NCI-H345 treated with DMSO at 0.1 percent for 48 hours (cell line): ENCODE measurements at regions not wholly inside any gene's neighbourhood (a gene's known extent, or its start where the extent isn't known, plus 50 kb on each side); places are given as distances from the start of the nearest gene placed in this dataset.
A peak's percentile ranks its signal among the peaks of the same experiment; 100 is the strongest.

ENCODE experiments used
- DNase-seq: peaks from one replicate; lab custom pipeline; 2025; ENCODE audit not compliant: unreplicated experiment; lab: John Stamatoyannopoulos, UW

GRCh38 chr10:121290674-121291073 lies 307.6 kb downstream of the FGFR2 start:
- DNase-seq: no peak

- no peak for DNase-seq
Measured at GRCh38 chr10:121291376-121291775, 306.9 kb downstream of the FGFR2 start.

GRCh38 chr10:121291823-121292222 lies 306.4 kb downstream of the FGFR2 start:
- no peak for DNase-seq

- no peak for DNase-seq
Measured at GRCh38 chr10:121292321-121292720, 305.9 kb downstream of the FGFR2 start.

GRCh38 chr10:121293110-121293509 lies 305.1 kb downstream of the FGFR2 start:
- DNase-seq: no peak

- DNase-seq: no peak
Measured at GRCh38 chr10:121294630-121295029, 303.6 kb downstream of the FGFR2 start.

- no peak for DNase-seq
Measured at GRCh38 chr10:121296378-121296777, 301.9 kb downstream of the FGFR2 start.

GRCh38 chr10:121296881-121297585 lies 301.2 kb downstream of the FGFR2 start:
- DNase-seq: no peak

- no peak for DNase-seq
Measured at GRCh38 chr10:121300723-121301122, 297.5 kb downstream of the FGFR2 start.

GRCh38 chr10:121302541-121303180 lies 295.6 kb downstream of the FGFR2 start:
- no peak for DNase-seq

GRCh38 chr10:121303287-121303890 lies 294.9 kb downstream of the FGFR2 start:
- DNase-seq: no peak

- DNase-seq: no peak
Measured at GRCh38 chr10:121305066-121305465, 293.2 kb downstream of the FGFR2 start.

- no peak for DNase-seq
Measured at GRCh38 chr10:121306159-121306673, 292.0 kb downstream of the FGFR2 start.

GRCh38 chr10:121307411-121307980 lies 290.7 kb downstream of the FGFR2 start:
- DNase-seq: no peak

- DNase-seq: no peak
Measured at GRCh38 chr10:121308020-121308419, 290.2 kb downstream of the FGFR2 start.

GRCh38 chr10:121309164-121309563 lies 289.1 kb downstream of the FGFR2 start:
- no peak for DNase-seq

- peak; percentile 50 for DNase-seq
Measured at GRCh38 chr10:121310151-121310711, 288.0 kb downstream of the FGFR2 start.

- DNase-seq: no peak
Measured at GRCh38 chr10:121311812-121312443, 286.3 kb downstream of the FGFR2 start.

- DNase-seq: no peak
Measured at GRCh38 chr10:121312587-121312986, 285.7 kb downstream of the FGFR2 start.

- no peak for DNase-seq
Measured at GRCh38 chr10:121313119-121313875, 284.9 kb downstream of the FGFR2 start.
